ENCODE measurements at regions not wholly inside any gene's neighbourhood (a gene's known extent, or its start where the extent isn't known, plus 50 kb on each side); places are given as distances from the start of the nearest gene placed in this dataset.

- DNase-seq (ENCODE audit: low spot score) = no peak
- H4K20me1 ChIP-seq (ENCODE audit: insufficient read depth, low read length) = no peaks in the 10 kb centered on the region
- H3K27ac ChIP-seq (ENCODE audit: extremely low read length, insufficient read depth, low read length) = no peak overlapping the region
- ATAC-seq = no peak
- ChIA-PET POLR2A (no interaction called here), CTCF (ENCODE audit: low intra/inter-chr PET ratio, low total read pairs) (no interaction called here)
- H3K4me2 ChIP-seq (ENCODE audit: low read depth, low read length) = no peak overlapping the region
- H3K9ac ChIP-seq (ENCODE audit: insufficient read depth, low read depth, low read length) = no peak overlapping the region
- no peaks in the 10 kb centered on the region for H3K4me1 ChIP-seq (ENCODE audit: insufficient read depth, low read length)
- no peaks in the 10 kb centered on the region for H3K79me2 ChIP-seq (ENCODE audit: insufficient read depth, low read length)
- 0% methylated on average over 2 of the region's 2 CpGs for WGBS (ENCODE audit: low lambda C conversion rate)
- TF ChIP-seq LCORL (IDR thresholded peaks at IDR 0.05) (peak; percentile 63; the same call in 1 of the 2 replicates), LCORL (CRISPR knock-in tag; IDR thresholded peaks at IDR 0.05) (no peak), ZNF775 (CRISPR knock-in tag; IDR thresholded peaks at IDR 0.05; ENCODE audit: borderline replicate concordance) (no peak)
- no peak overlapping the region for H3K4me3 ChIP-seq (replicated peaks in 1 of 3; ENCODE audit: insufficient read depth in 1 of 3, low read depth in 2 of 3, low read length in 3 of 3)
- no TSS peak for BruUV-seq (replicated peaks)
- FAIRE-seq = no peak
- in situ Hi-C loops (cut with HindIII; ENCODE audit: extremely low pct_ligation_motif_present, low pct_unique_long_range_greater_than_20kb) = no loop called here
- peaks cover 93% of the 10 kb centered on the region for H3K9me3 ChIP-seq (ENCODE audit: low read length)
- H3K27me3 ChIP-seq (ENCODE audit: control insufficient read depth in 1 of 2, insufficient read depth in 2 of 2, low read length in 2 of 2) = no peaks in the 10 kb centered on the region
- no peaks in the 10 kb centered on the region for H3K36me3 ChIP-seq (replicated peaks in 1 of 2; ENCODE audit: control insufficient read depth in 1 of 2, insufficient read depth in 2 of 2, low read length in 2 of 2)
- intact Hi-C loops (cut with micrococcal nuclease; ENCODE audit: unreplicated experiment) = no loop called here
- H2AFZ ChIP-seq (ENCODE audit: low read length) = no peak overlapping the region
Observed at GRCh38 chr14:42517806-42518500, 911.3 kb downstream of the LRFN5 start.

GRCh38 chr14:42513837-42514236 is 907.2 kb downstream of the LRFN5 start:
- DNase-seq (ENCODE audit: low spot score) (no peak), ATAC-seq (no peak), FAIRE-seq (no peak)
- Histone ChIP-seq H3K4me1 (ENCODE audit: insufficient read depth, low read length) (no peaks in the 10 kb centered on the region), H3K79me2 (ENCODE audit: insufficient read depth, low read length) (no peaks in the 10 kb centered on the region), H3K27me3 (ENCODE audit: control insufficient read depth in 1 of 2, insufficient read depth in 2 of 2, low read length in 2 of 2) (no peaks in the 10 kb centered on the region), H3K4me3 (replicated peaks in 1 of 3; ENCODE audit: insufficient read depth in 1 of 3, low read depth in 2 of 3, low read length in 3 of 3) (no peak overlapping the region), H3K4me2 (ENCODE audit: low read depth, low read length) (no peak overlapping the region), H3K36me3 (replicated peaks in 1 of 2; ENCODE audit: control insufficient read depth in 1 of 2, insufficient read depth in 2 of 2, low read length in 2 of 2) (no peaks in the 10 kb centered on the region), H3K9me3 (ENCODE audit: low read length) (peaks cover 97% of the 10 kb centered on the region), H2AFZ (ENCODE audit: low read length) (no peak overlapping the region), H4K20me1 (ENCODE audit: insufficient read depth, low read length) (no peaks in the 10 kb centered on the region), H3K9ac (ENCODE audit: insufficient read depth, low read depth, low read length) (no peak overlapping the region), H3K27ac (ENCODE audit: extremely low read length, insufficient read depth, low read length) (no peak overlapping the region)
- WGBS (ENCODE audit: low lambda C conversion rate) = 6% methylated on average over 1 of the region's 1 CpG
- in situ Hi-C loops (cut with HindIII; ENCODE audit: extremely low pct_ligation_motif_present, low pct_unique_long_range_greater_than_20kb) = no loop called here
- no TSS peak for BruUV-seq (replicated peaks)
- intact Hi-C loops (cut with micrococcal nuclease; ENCODE audit: unreplicated experiment) = no loop called here
- no peak for TF ChIP-seq ZBTB37 (CRISPR knock-in tag; IDR thresholded peaks at IDR 0.05)
- TF ChIP-seq ZNF574 (CRISPR knock-in tag; IDR thresholded peaks at IDR 0.05) = no peak
- POLR2A ChIA-PET = no interaction called here
- CTCF ChIA-PET (ENCODE audit: low intra/inter-chr PET ratio, low total read pairs) = no interaction called here
